Loucy (cell line): ENCODE measurements at regions not wholly inside any gene's neighbourhood (a gene's known extent, or its start where the extent isn't known, plus 50 kb on each side); places are given as distances from the start of the nearest gene placed in this dataset.

Source experiments
- H2AFZ ChIP-seq: fragments of 200-600 bp; sonication (generic); 2 replicates; pipeline ENCODE4 v1.6.0; 2016; ENCODE audit warnings: antibody characterized with exemption, mild to moderate bottlenecking, low read length, moderate library complexity
- H3F3A ChIP-seq: fragments of 200-600 bp; 2 replicates; pipeline ENCODE4 v1.6.0; 2016; ENCODE audit warnings: antibody characterized with exemption, low read depth, mild to moderate bottlenecking
- H3K27me3 ChIP-seq: fragments of 200-600 bp; sonication (generic); 2 replicates; pipeline ENCODE4 v1.6.1; 2014; ENCODE audit warnings: low read length, mild to moderate bottlenecking; ENCODE audit not compliant: insufficient read depth, poor library complexity, severe bottlenecking
- H3K36me3 ChIP-seq: fragments of 200-600 bp; sonication (generic); 2 replicates; pipeline ENCODE4 v1.6.1; 2016; ENCODE audit warnings: low read length; ENCODE audit not compliant: insufficient read depth
- H3K4me1 ChIP-seq: fragments of 200-600 bp; sonication (generic); 2 replicates; pipeline ENCODE4 v1.5.1; 2014; ENCODE audit warnings: low read length, mild to moderate bottlenecking; ENCODE audit not compliant: insufficient read depth, poor library complexity, severe bottlenecking
- H3K4me2 ChIP-seq: fragments of 200-600 bp; sonication (generic); 2 replicates; pipeline ENCODE4 v1.6.0; 2014; ENCODE audit warnings: antibody characterized with exemption, low read length, low read depth, mild to moderate bottlenecking; ENCODE audit not compliant: poor library complexity, severe bottlenecking
- H3K4me3 ChIP-seq: fragments of 200-600 bp; sonication (generic); 2 replicates; pipeline ENCODE4 v1.5.1; 2014; ENCODE audit warnings: low read length, mild to moderate bottlenecking, mixed read lengths; ENCODE audit not compliant: poor library complexity, severe bottlenecking
- H3K79me2 ChIP-seq: fragments of 200-600 bp; sonication (generic); 2 replicates; pipeline ENCODE4 v1.6.1; 2014; ENCODE audit warnings: low read length; ENCODE audit not compliant: insufficient read depth
- H3K9ac ChIP-seq: fragments of 200-600 bp; sonication (generic); 2 replicates; pipeline ENCODE4 v1.6.0; 2014; ENCODE audit warnings: mild to moderate bottlenecking, low read depth, low read length, moderate library complexity; ENCODE audit not compliant: poor library complexity, severe bottlenecking
- H3K9me2 ChIP-seq: fragments of 200-600 bp; sonication (generic); replicated peaks from 2 replicates; pipeline ENCODE4 v1.6.1; 2016; ENCODE audit warnings: low read depth, low read length, mixed read lengths
- H3K9me3 ChIP-seq: fragments of 200-600 bp; sonication (generic); 2 replicates; pipeline ENCODE4 v1.6.1; 2014; ENCODE audit warnings: mild to moderate bottlenecking, antibody characterized with exemption, low read length, low read depth; ENCODE audit not compliant: insufficient read depth
- H4K20me1 ChIP-seq: fragments of 200-600 bp; sonication (generic); 2 replicates; pipeline ENCODE4 v1.6.0; 2014; ENCODE audit warnings: antibody characterized with exemption, low read length, mild to moderate bottlenecking; ENCODE audit not compliant: insufficient read depth, poor library complexity, severe bottlenecking
- EZH2phosphoT487 ChIP-seq: fragments of 200-600 bp; IDR thresholded peaks from 2 replicates; pipeline ENCODE4 v1.6.1; 2018; ENCODE audit warnings: antibody characterized with exemption, mild to moderate bottlenecking, moderate library complexity, borderline replicate concordance
- TF ChIP-seq, protein P1 (sequence below): fragments of 200-600 bp; sonication (generic); conservative IDR thresholded peaks from 2 replicates; pipeline ENCODE4 v1.5.1; 2014; ENCODE audit warnings: mild to moderate bottlenecking, antibody characterized with exemption, low read length

DNA sequence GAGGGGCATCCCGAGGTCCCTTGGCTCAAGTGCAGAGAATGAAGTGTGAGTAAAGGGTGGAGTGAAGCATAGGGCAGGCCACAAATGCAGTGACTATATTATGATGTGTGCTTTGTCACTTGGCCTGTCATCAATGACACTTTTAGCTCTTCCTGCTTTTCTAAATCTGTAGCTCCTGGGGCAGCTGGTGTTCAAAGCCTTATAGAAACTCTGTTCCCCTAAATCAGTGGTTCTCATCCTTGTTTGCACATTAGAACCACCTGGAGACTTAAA, 135.6 kb upstream of the LGALSL start:
- no peaks in the 10 kb centered on the region for H3K9me3 ChIP-seq
- no peaks in the 10 kb centered on the region for H3K27me3 ChIP-seq
- no peaks in the 10 kb centered on the region for H3F3A ChIP-seq
- no peak for TF ChIP-seq EZH2phosphoT487
- TF ChIP-seq, protein P1, sequence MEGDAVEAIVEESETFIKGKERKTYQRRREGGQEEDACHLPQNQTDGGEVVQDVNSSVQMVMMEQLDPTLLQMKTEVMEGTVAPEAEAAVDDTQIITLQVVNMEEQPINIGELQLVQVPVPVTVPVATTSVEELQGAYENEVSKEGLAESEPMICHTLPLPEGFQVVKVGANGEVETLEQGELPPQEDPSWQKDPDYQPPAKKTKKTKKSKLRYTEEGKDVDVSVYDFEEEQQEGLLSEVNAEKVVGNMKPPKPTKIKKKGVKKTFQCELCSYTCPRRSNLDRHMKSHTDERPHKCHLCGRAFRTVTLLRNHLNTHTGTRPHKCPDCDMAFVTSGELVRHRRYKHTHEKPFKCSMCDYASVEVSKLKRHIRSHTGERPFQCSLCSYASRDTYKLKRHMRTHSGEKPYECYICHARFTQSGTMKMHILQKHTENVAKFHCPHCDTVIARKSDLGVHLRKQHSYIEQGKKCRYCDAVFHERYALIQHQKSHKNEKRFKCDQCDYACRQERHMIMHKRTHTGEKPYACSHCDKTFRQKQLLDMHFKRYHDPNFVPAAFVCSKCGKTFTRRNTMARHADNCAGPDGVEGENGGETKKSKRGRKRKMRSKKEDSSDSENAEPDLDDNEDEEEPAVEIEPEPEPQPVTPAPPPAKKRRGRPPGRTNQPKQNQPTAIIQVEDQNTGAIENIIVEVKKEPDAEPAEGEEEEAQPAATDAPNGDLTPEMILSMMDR = no peak
- H2AFZ ChIP-seq = no peak overlapping the region
- H3K36me3 ChIP-seq = no peaks in the 10 kb centered on the region
- H3K9me2 ChIP-seq = no peaks in the 10 kb centered on the region
- no peak overlapping the region for H3K9ac ChIP-seq
- no peak overlapping the region for H3K4me2 ChIP-seq
- no peaks in the 10 kb centered on the region for H3K79me2 ChIP-seq
- no peak overlapping the region for H3K4me3 ChIP-seq
- no peaks in the 10 kb centered on the region for H3K4me1 ChIP-seq
- no peaks in the 10 kb centered on the region for H4K20me1 ChIP-seq

- no peak overlapping the region for H3K9ac ChIP-seq
- H3K4me1 ChIP-seq = no peaks in the 10 kb centered on the region
- H4K20me1 ChIP-seq = no peaks in the 10 kb centered on the region
- H3K27me3 ChIP-seq = no peaks in the 10 kb centered on the region
- no peaks in the 10 kb centered on the region for H3K36me3 ChIP-seq
- no peak for TF ChIP-seq EZH2phosphoT487
- TF ChIP-seq, protein P1 = no peak
- H2AFZ ChIP-seq = no peak overlapping the region
- H3K4me2 ChIP-seq = no peak overlapping the region
- no peaks in the 10 kb centered on the region for H3K79me2 ChIP-seq
- H3F3A ChIP-seq = no peaks in the 10 kb centered on the region
- no peaks in the 10 kb centered on the region for H3K9me3 ChIP-seq
- no peaks in the 10 kb centered on the region for H3K9me2 ChIP-seq
- no peak overlapping the region for H3K4me3 ChIP-seq
Measured at GRCh38 chr2:64319896-64320295, 134.1 kb upstream of the LGALSL start.

GRCh38 chr2:64322433-64322832, 131.5 kb upstream of the LGALSL start:
- Histone ChIP-seq H3K4me1 (no peaks in the 10 kb centered on the region), H3K27me3 (no peaks in the 10 kb centered on the region), H3K9me3 (no peaks in the 10 kb centered on the region), H3K79me2 (no peaks in the 10 kb centered on the region), H2AFZ (no peak overlapping the region), H3K36me3 (no peaks in the 10 kb centered on the region), H3K4me2 (no peak overlapping the region), H3F3A (no peaks in the 10 kb centered on the region), H3K9ac (no peak overlapping the region), H3K9me2 (no peaks in the 10 kb centered on the region), H4K20me1 (no peaks in the 10 kb centered on the region), H3K4me3 (no peak overlapping the region)
- TF ChIP-seq, protein P1 = no peak
- no peak for TF ChIP-seq EZH2phosphoT487
